A673 (cell line): ENCODE measurements at regions not wholly inside any gene's neighbourhood (a gene's known extent, or its start where the extent isn't known, plus 50 kb on each side); places are given as distances from the start of the nearest gene placed in this dataset.

Experiments used
- BruUV-seq: library from RNA; stranded (reverse); fragments of 400-500 nt; replicated peaks from 2 replicates; lab custom pipeline; 2021; lab: Mats Ljungman, UMichigan
- CTCF ChIA-PET: fragments of 300-600 bp; sonication (Branson Sonifier 250); formaldehyde crosslinking; loops from one replicate; lab custom pipeline; 2022; ENCODE audit warnings: antibody characterized with exemption; lab: Charles Lee
- POLR2A ChIA-PET: fragments of 300-600 bp; sonication (Branson Sonifier 250); formaldehyde crosslinking; loops from one replicate; lab custom pipeline; 2022; ENCODE audit warnings: antibody characterized with exemption; ENCODE audit not compliant: low non-redundant PET; lab: Charles Lee
- DNase-seq: peaks from one replicate; pipeline ENCODE4 v3.0.0-alpha.2; 2015; ENCODE audit warnings: low spot score
- H3K27ac ChIP-seq: fragments of 200-600 bp; sonication (generic); 2 replicates; pipeline ENCODE4 v1.5.1; 2016; ENCODE audit warnings: mixed run types, low read depth, mild to moderate bottlenecking, mixed read lengths, antibody characterized with exemption, low read length; ENCODE audit not compliant: poor library complexity, severe bottlenecking
- H3K27me3 ChIP-seq: fragments of 200-600 bp; sonication (generic); replicated peaks from 2 replicates; pipeline ENCODE4 v1.6.1; 2017; ENCODE audit warnings: mixed run types, low read depth, mild to moderate bottlenecking, mixed read lengths, antibody characterized with exemption, low read length; ENCODE audit not compliant: insufficient read depth, poor library complexity
- H3K36me3 ChIP-seq: fragments of 200-600 bp; sonication (generic); 2 replicates; pipeline ENCODE4 v1.6.1; 2016; ENCODE audit warnings: mixed run types, mild to moderate bottlenecking, mixed read lengths, antibody characterized with exemption, low read length; ENCODE audit not compliant: insufficient read depth, poor library complexity, severe bottlenecking
- H3K4me1 ChIP-seq: fragments of 200-600 bp; sonication (generic); 2 replicates; pipeline ENCODE4 v1.6.1; 2017; ENCODE audit warnings: mixed run types, mild to moderate bottlenecking, mixed read lengths, antibody characterized with exemption, low read length; ENCODE audit not compliant: insufficient read depth, poor library complexity, severe bottlenecking
- H3K4me3 ChIP-seq: fragments of 200-600 bp; sonication (generic); 2 replicates; pipeline ENCODE4 v1.5.1; 2016; ENCODE audit warnings: low read depth, mixed run types, mild to moderate bottlenecking, mixed read lengths, low read length; ENCODE audit not compliant: poor library complexity, severe bottlenecking
- H3K9me3 ChIP-seq: fragments of 200-600 bp; sonication (generic); 2 replicates; pipeline ENCODE4 v1.6.1; 2016; ENCODE audit warnings: mixed run types, low read depth, mild to moderate bottlenecking, mixed read lengths, antibody characterized with exemption, low read length; ENCODE audit not compliant: poor library complexity, severe bottlenecking
- CTCF ChIP-seq: fragments of 300-800, 200-600 bp; sonication (generic); conservative IDR thresholded peaks from 2 replicates; pipeline ENCODE4 v1.5.1; 2017; ENCODE audit warnings: low read depth, mild to moderate bottlenecking, antibody characterized with exemption, low read length, moderate library complexity, mixed read lengths
- EZH2 ChIP-seq: fragments of 200-600 bp; sonication (generic); IDR thresholded peaks from 2 replicates; pipeline ENCODE4 v1.6.1; 2017; ENCODE audit warnings: borderline replicate concordance, low read depth, mild to moderate bottlenecking, mixed read lengths, antibody characterized with exemption, low read length; ENCODE audit not compliant: poor library complexity, severe bottlenecking
- intact Hi-C: fragments of 100-400 bp; cut with micrococcal nuclease; formaldehyde crosslinking; loops from one replicate; pipeline ENCODE4 v1.10.0; 2022; ENCODE audit not compliant: unreplicated experiment

- H3K27me3 ChIP-seq: no peaks in the 10 kb centered on the region
- no peaks in the 10 kb centered on the region for H3K36me3 ChIP-seq
- no peaks in the 10 kb centered on the region for H3K9me3 ChIP-seq
- H3K27ac ChIP-seq: no peak overlapping the region
- H3K4me3 ChIP-seq: no peak overlapping the region
- ChIA-PET CTCF (no interaction called here), POLR2A (no interaction called here)
- no TSS peak for BruUV-seq
- intact Hi-C loops: no loop called here
- no peak for TF ChIP-seq EZH2
- no peak for TF ChIP-seq CTCF
- H3K4me1 ChIP-seq: no peaks in the 10 kb centered on the region
- DNase-seq: no peak
These were observed 790.5 kb upstream of the PCDH20 start for GRCh38 chr13:62206165-62206564.

- CTCF ChIA-PET: no interaction called here
- POLR2A ChIA-PET: no interaction called here
- H3K4me3 ChIP-seq: no peak overlapping the region
- no peaks in the 10 kb centered on the region for H3K36me3 ChIP-seq
- intact Hi-C loops: no loop called here
- H3K27me3 ChIP-seq: no peaks in the 10 kb centered on the region
- H3K4me1 ChIP-seq: no peaks in the 10 kb centered on the region
- no TSS peak for BruUV-seq
- H3K27ac ChIP-seq: no peak overlapping the region
- DNase-seq: no peak
- no peaks in the 10 kb centered on the region for H3K9me3 ChIP-seq
- TF ChIP-seq CTCF (no peak), EZH2 (no peak)
These were observed 789.6 kb upstream of the PCDH20 start for GRCh38 chr13:62205273-62205672.

GRCh38 chr13:62194371-62194770, 778.7 kb upstream of the PCDH20 start:
- Histone ChIP-seq H3K27ac (no peak overlapping the region), H3K36me3 (no peaks in the 10 kb centered on the region), H3K4me1 (no peaks in the 10 kb centered on the region), H3K9me3 (no peaks in the 10 kb centered on the region), H3K4me3 (no peak overlapping the region), H3K27me3 (no peaks in the 10 kb centered on the region)
- ChIA-PET CTCF (no interaction called here), POLR2A (no interaction called here)
- no peak for DNase-seq
- TF ChIP-seq EZH2 (no peak), CTCF (no peak)
- intact Hi-C loops: no loop called here
- BruUV-seq: no TSS peak
